ENCODE measurements at regions not wholly inside any gene's neighbourhood (a gene's known extent, or its start where the extent isn't known, plus 50 kb on each side); places are given as distances from the start of the nearest gene placed in this dataset.
"Not testable (repeated sequence)": the region's sequence is repeated elsewhere in the genome, so short reads cannot be mapped to it uniquely, and the experiment has no call there.

- no peak for DNase-seq
These were observed 78.8 kb upstream of the NR5A2 start for GRCh38 chr1:199948587-199949280.

- not testable (repeated sequence) for DNase-seq
These were observed 76.5 kb upstream of the NR5A2 start for GRCh38 chr1:199951005-199951404.

- no peak for DNase-seq
These were observed 73.9 kb upstream of the NR5A2 start for GRCh38 chr1:199953651-199954050.

- DNase-seq: no peak
These were observed 72.8 kb upstream of the NR5A2 start for GRCh38 chr1:199954699-199955098.

- DNase-seq: no peak
These were observed 72.3 kb upstream of the NR5A2 start for GRCh38 chr1:199955235-199955634.

- no peak for DNase-seq
These were observed 71.5 kb upstream of the NR5A2 start for GRCh38 chr1:199956005-199956404.

- no peak for DNase-seq
These were observed 68.3 kb upstream of the NR5A2 start for GRCh38 chr1:199959033-199959774.

GRCh38 chr1:199959775-199960110 lies 67.8 kb upstream of the NR5A2 start:
- DNase-seq: no peak

GRCh38 chr1:199970125-199970524 lies 57.4 kb upstream of the NR5A2 start:
- no peak for DNase-seq

GRCh38 chr1:199976496-199977144 lies 50.9 kb upstream of the NR5A2 start:
- no peak for DNase-seq
